Neuronal stem cell (in vitro differentiated cells): ENCODE measurements at regions not wholly inside any gene's neighbourhood (a gene's known extent, or its start where the extent isn't known, plus 50 kb on each side); places are given as distances from the start of the nearest gene placed in this dataset.

Experiments used
- DNase-seq: peaks from one replicate; pipeline ENCODE4 v3.0.0-alpha.2; 2013; ENCODE audit warnings: low spot score
- H2AFZ ChIP-seq: one replicate; pipeline ENCODE4 v1.6.1; 2013; ENCODE audit warnings: mild to moderate bottlenecking, low read length, inconsistent platforms
- H2AK5ac ChIP-seq: 2 replicates; pipeline ENCODE4 v1.6.1; 2013; ENCODE audit warnings: low read depth, mild to moderate bottlenecking, inconsistent platforms, low read length, moderate library complexity, mixed read lengths
- H2BK120ac ChIP-seq: 2 replicates; pipeline ENCODE4 v1.6.1; 2013; ENCODE audit warnings: low read depth, mild to moderate bottlenecking, inconsistent platforms, low read length, moderate library complexity, mixed read lengths
- H2BK12ac ChIP-seq: one replicate; pipeline ENCODE4 v1.6.1; 2013; ENCODE audit warnings: low read length, inconsistent platforms
- H2BK15ac ChIP-seq: 2 replicates; pipeline ENCODE4 v1.6.1; 2013; ENCODE audit warnings: mild to moderate bottlenecking, low read length, inconsistent platforms, mixed read lengths
- H2BK5ac ChIP-seq: one replicate; pipeline ENCODE4 v1.6.1; 2013; ENCODE audit warnings: inconsistent platforms, mild to moderate bottlenecking, low read length, moderate library complexity
- H3K14ac ChIP-seq: one replicate; pipeline ENCODE4 v1.6.1; 2013; ENCODE audit warnings: low read length, inconsistent platforms
- H3K18ac ChIP-seq: 2 replicates; pipeline ENCODE4 v1.6.1; 2013; ENCODE audit warnings: low read length, inconsistent platforms
- H3K23ac ChIP-seq: 2 replicates; pipeline ENCODE4 v1.6.1; 2013; ENCODE audit warnings: low read depth, mild to moderate bottlenecking, mixed read lengths, low read length, inconsistent platforms; ENCODE audit not compliant: poor library complexity
- H3K27ac ChIP-seq: replicated peaks from 3 replicates; pipeline ENCODE4 v1.5.1; 2013; ENCODE audit warnings: low read length, inconsistent platforms
- H3K27me3 ChIP-seq, 3 experiments: 2 replicates each; pipeline ENCODE4 v1.6.1; 2013; ENCODE audit warnings: low read length in 3 of 3, mild to moderate bottlenecking in 2 of 3, inconsistent platforms in 1 of 3, low read depth in 1 of 3, mixed read lengths in 1 of 3, moderate library complexity in 1 of 3; ENCODE audit not compliant: control insufficient read depth in 3 of 3, insufficient read depth in 3 of 3
- H3K36me3 ChIP-seq, 2 donors: replicated peaks in 1 of 2; 2 replicates each; pipeline ENCODE4 v1.6.1; 2013; ENCODE audit warnings: low read length in 2 of 2; ENCODE audit not compliant: control insufficient read depth in 2 of 2, insufficient read depth in 2 of 2
- H3K4ac ChIP-seq: 2 replicates; pipeline ENCODE4 v1.6.1; 2013; ENCODE audit warnings: inconsistent platforms, mild to moderate bottlenecking, low read length, moderate library complexity
- H3K4me1 ChIP-seq, 2 donors: 1 replicate in 1 of 2; 2 replicates in 1 of 2; pipeline ENCODE4 v1.6.1; 2013; ENCODE audit warnings: low read length in 2 of 2, low read depth in 1 of 2; ENCODE audit not compliant: control insufficient read depth in 2 of 2, insufficient read depth in 1 of 2
- H3K4me2 ChIP-seq: one replicate; pipeline ENCODE4 v1.6.1; 2013; ENCODE audit warnings: mild to moderate bottlenecking, low read length, inconsistent platforms; ENCODE audit not compliant: insufficient read depth, poor library complexity, severe bottlenecking
- H3K4me3 ChIP-seq, 2 donors: 2 replicates each; pipeline ENCODE4 v1.5.1; 2013; ENCODE audit warnings: low read length in 2 of 2, mild to moderate bottlenecking in 2 of 2, inconsistent platforms in 1 of 2, moderate library complexity in 1 of 2
- H3K79me1 ChIP-seq: one replicate; pipeline ENCODE4 v1.6.1; 2013; ENCODE audit warnings: low read depth, mild to moderate bottlenecking, inconsistent platforms, low read length, moderate library complexity
- H3K9ac ChIP-seq: one replicate; pipeline ENCODE4 v1.6.1; 2013; ENCODE audit warnings: mild to moderate bottlenecking, low read depth, low read length, inconsistent platforms; ENCODE audit not compliant: poor library complexity
- H3K9me3 ChIP-seq, 2 donors: replicated peaks in 1 of 2; 2 replicates each; pipeline versions ENCODE3 to v1.6.1; 2013; ENCODE audit warnings: low read length in 2 of 2, mild to moderate bottlenecking in 2 of 2, inconsistent platforms in 1 of 2, low read depth in 1 of 2, mixed read lengths in 1 of 2, moderate library complexity in 1 of 2; ENCODE audit not compliant: control insufficient read depth in 2 of 2, insufficient read depth in 1 of 2
- H4K8ac ChIP-seq: one replicate; pipeline ENCODE4 v1.6.1; 2013; ENCODE audit warnings: low read depth, mild to moderate bottlenecking, inconsistent platforms, low read length, moderate library complexity
- H4K91ac ChIP-seq: one replicate; pipeline ENCODE4 v1.6.1; 2013; ENCODE audit warnings: low read length, low read depth, mild to moderate bottlenecking, inconsistent platforms; ENCODE audit not compliant: poor library complexity
- whole genome bisulfite sequencing, 2 donors: extraction: QIAGEN DNeasy Blood & Tissue Kit; methylation state at CpG; one replicate each; pipeline ENCODE4 v1.1.7; 2013; ENCODE audit warnings: missing lambda C conversion rate in 2 of 2, mixed read lengths in 1 of 2; ENCODE audit not compliant: insufficient read length in 2 of 2, insufficient replicate concordance in 1 of 2; ENCODE audit errors: extremely low coverage in 2 of 2; 5-methylcytosine and 5-hydroxymethylcytosine counted together

DNA sequence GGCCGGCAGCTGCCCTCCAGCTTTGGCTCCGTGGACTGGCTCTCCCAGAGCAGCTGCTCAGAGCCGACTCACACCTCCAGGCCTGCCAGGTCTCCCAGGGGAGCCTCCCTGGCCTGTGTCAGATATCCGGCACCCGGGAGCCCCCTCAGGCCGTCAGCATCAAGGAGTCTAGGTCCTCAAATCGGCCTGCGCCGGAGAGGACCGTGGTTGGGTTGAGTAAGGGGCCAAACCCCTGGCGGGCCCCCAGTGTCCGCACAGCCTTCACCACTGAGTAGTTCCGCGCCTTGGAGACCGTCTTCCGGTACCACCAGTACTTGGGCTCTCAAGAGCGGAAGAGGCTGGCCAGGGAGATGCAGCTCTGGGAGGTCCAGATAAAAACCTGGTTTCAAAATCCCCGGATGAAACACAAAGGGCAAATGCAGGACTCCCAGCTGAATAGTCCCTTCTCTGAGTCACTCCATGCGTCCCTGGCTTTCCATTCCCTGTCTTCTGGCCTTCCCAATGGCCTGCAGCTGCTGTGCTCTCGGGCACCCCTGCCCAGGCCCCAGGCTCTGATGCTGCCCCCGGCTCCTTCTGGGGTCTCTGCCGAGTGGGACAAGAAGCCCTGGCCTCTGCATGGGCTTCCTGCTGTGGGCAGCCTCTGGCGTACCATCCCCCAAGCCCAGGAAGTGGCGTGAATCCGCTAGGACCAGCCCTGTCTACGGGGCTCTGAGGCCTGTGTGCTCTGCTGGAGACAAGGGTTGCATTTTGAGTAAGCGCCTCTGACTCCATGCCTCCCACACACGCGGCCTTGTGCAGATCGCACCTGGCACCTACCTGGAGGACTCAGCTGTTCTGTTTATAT, 245.1 kb upstream of the ATXN7L3B start:
- Histone ChIP-seq H3K14ac (no peak overlapping the region), H3K36me3 (no peaks in the 10 kb centered on the region), H3K4me2 (no peak overlapping the region), H3K9me3 (peaks cover 0 to 1% of the 10 kb centered on the region in 2 donors), H4K8ac (peak overlapping the region; percentile 6), H3K4me3 (no peak overlapping the region), H3K79me1 (no peaks in the 10 kb centered on the region), H2AFZ (peak overlapping the region; percentile 79), H2BK5ac (peak overlapping the region; percentile 75), H3K23ac (peak overlapping the region; percentile 89), H2AK5ac (no peak overlapping the region), H2BK12ac (no peak overlapping the region), H4K91ac (no peak overlapping the region), H2BK15ac (no peak overlapping the region), H3K4ac (no peak overlapping the region), H3K27ac (no peak overlapping the region), H3K4me1 (no peaks in the 10 kb centered on the region), H3K27me3 (no peaks in the 10 kb centered on the region), H3K9ac (no peak overlapping the region), H3K18ac (peak overlapping the region; percentile 64), H2BK120ac (no peak overlapping the region)
- whole genome bisulfite sequencing, 2 donors = no CpG with 5 or more reads among the region's 30 CpGs
- no peak for DNase-seq

DNA sequence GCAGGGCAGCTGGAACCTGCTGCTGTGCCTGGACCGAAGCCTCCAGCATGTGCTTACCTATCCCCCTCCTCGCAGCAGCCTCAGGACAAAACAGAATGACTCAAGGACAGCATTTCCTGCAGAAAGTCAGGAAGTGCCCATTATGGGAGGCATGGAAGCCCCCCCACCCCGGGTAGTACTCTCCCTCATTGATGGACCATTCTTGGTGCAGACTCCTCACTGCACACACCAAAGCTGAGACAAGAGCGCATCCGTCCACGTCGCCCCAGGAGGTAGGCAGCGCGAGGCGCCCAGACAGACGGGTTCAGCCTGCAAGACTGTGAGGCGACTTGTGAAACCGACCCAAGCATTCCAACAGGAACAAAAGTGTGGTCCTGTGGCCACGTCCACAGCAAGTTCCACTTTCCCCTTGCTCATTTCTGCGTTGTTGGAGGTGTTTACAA, 243.9 kb upstream of the ATXN7L3B start:
- no peak overlapping the region for H3K27ac ChIP-seq
- H3K36me3 ChIP-seq = no peaks in the 10 kb centered on the region
- no peak overlapping the region for H2BK5ac ChIP-seq
- H3K14ac ChIP-seq = no peak overlapping the region
- no peaks in the 10 kb centered on the region for H3K27me3 ChIP-seq
- H3K79me1 ChIP-seq = no peaks in the 10 kb centered on the region
- H3K4me1 ChIP-seq = no peaks in the 10 kb centered on the region
- no peak overlapping the region for H3K9ac ChIP-seq
- H2BK15ac ChIP-seq = no peak overlapping the region
- H3K9me3 ChIP-seq = peaks cover 0 to 1% of the 10 kb centered on the region in 2 donors
- H4K8ac ChIP-seq = no peak overlapping the region
- no peak overlapping the region for H3K4me3 ChIP-seq
- no peak overlapping the region for H3K4me2 ChIP-seq
- no peak for DNase-seq
- H2AFZ ChIP-seq = peak overlapping the region; percentile 29
- no peak overlapping the region for H2AK5ac ChIP-seq
- no peak overlapping the region for H3K4ac ChIP-seq
- H3K23ac ChIP-seq = no peak overlapping the region
- peak overlapping the region; percentile 72 for H3K18ac ChIP-seq
- H4K91ac ChIP-seq = no peak overlapping the region
- no CpG with 5 or more reads among the region's 15 CpGs for WGBS, 2 donors
- H2BK12ac ChIP-seq = no peak overlapping the region
- H2BK120ac ChIP-seq = no peak overlapping the region

- Histone ChIP-seq H3K4me2 (no peak overlapping the region), H2AK5ac (no peak overlapping the region), H3K79me1 (no peaks in the 10 kb centered on the region), H2BK5ac (no peak overlapping the region), H4K8ac (no peak overlapping the region), H2BK120ac (no peak overlapping the region), H4K91ac (no peak overlapping the region), H3K23ac (no peak overlapping the region), H3K36me3 (no peaks in the 10 kb centered on the region), H3K27ac (no peak overlapping the region), H2BK12ac (no peak overlapping the region), H3K14ac (no peak overlapping the region), H3K4me1 (no peaks in the 10 kb centered on the region), H2AFZ (no peak overlapping the region), H3K4me3 (no peak overlapping the region), H3K4ac (no peak overlapping the region), H3K9ac (no peak overlapping the region), H2BK15ac (no peak overlapping the region), H3K9me3 (peaks cover 0 to 2% of the 10 kb centered on the region in 2 donors), H3K18ac (no peak overlapping the region), H3K27me3 (no peaks in the 10 kb centered on the region)
- no CpG with 5 or more reads among the region's 2 CpGs for WGBS, 2 donors
- peak; percentile 38 for DNase-seq
Observed at GRCh38 chr12:74317078-74317601, 220.5 kb upstream of the ATXN7L3B start.

GRCh38 chr12:74317741-74318140, 219.9 kb upstream of the ATXN7L3B start:
- Histone ChIP-seq H4K91ac (no peak overlapping the region), H2BK120ac (no peak overlapping the region), H3K79me1 (no peaks in the 10 kb centered on the region), H2AFZ (no peak overlapping the region), H2BK15ac (no peak overlapping the region), H2BK5ac (no peak overlapping the region), H2AK5ac (no peak overlapping the region), H3K36me3 (no peaks in the 10 kb centered on the region), H3K18ac (no peak overlapping the region), H3K4me3 (no peak overlapping the region), H3K9ac (no peak overlapping the region), H3K27ac (no peak overlapping the region), H3K14ac (no peak overlapping the region), H3K4me2 (no peak overlapping the region), H3K27me3 (no peaks in the 10 kb centered on the region), H3K4ac (no peak overlapping the region), H4K8ac (no peak overlapping the region), H2BK12ac (no peak overlapping the region), H3K9me3 (peaks cover 0 to 2% of the 10 kb centered on the region in 2 donors), H3K4me1 (no peaks in the 10 kb centered on the region), H3K23ac (no peak overlapping the region)
- DNase-seq = no peak
- WGBS, 2 donors = no CpG with 5 or more reads among the region's 1 CpG
